ENCODE measurements at regions not wholly inside any gene's neighbourhood (a gene's known extent, or its start where the extent isn't known, plus 50 kb on each side); places are given as distances from the start of the nearest gene placed in this dataset.

GRCh38 chr16:86356804-86357203 is 153.5 kb upstream of the FOXF1 start:
- H3K4me1 ChIP-seq: no peaks in the 10 kb centered on the region
- 60% methylated on average over 4 of the region's 7 CpGs for WGBS (ENCODE audit: insufficient coverage, low coverage, low lambda C conversion rate, missing lambda C conversion rate)
- H3K36me3 ChIP-seq: no peaks in the 10 kb centered on the region
- intact Hi-C loops (cut with DNase I): no loop called here
- no peak for TF ChIP-seq POLR2A (IDR thresholded peaks at IDR 0.05)
- H3K9me3 ChIP-seq: no peaks in the 10 kb centered on the region
- DNase-seq: no peak
- no peak overlapping the region for H3K4me3 ChIP-seq
- no peak overlapping the region for H3K27ac ChIP-seq
- ATAC-seq: no peak
- peaks cover 0 to 6% of the 10 kb centered on the region in 2 donors for H3K27me3 ChIP-seq

GRCh38 chr16:86357303-86357702 is 153.0 kb upstream of the FOXF1 start:
- H3K27ac ChIP-seq: no peak overlapping the region
- H3K36me3 ChIP-seq: no peaks in the 10 kb centered on the region
- H3K4me3 ChIP-seq: no peak overlapping the region
- TF ChIP-seq CTCF (IDR thresholded peaks at IDR 0.05) (no peak), POLR2A (IDR thresholded peaks at IDR 0.05) (no peak)
- intact Hi-C loops (cut with DNase I): no loop called here
- DNase-seq (no peak), ATAC-seq (no peak)
- H3K9me3 ChIP-seq: no peaks in the 10 kb centered on the region
- H3K4me1 ChIP-seq: no peaks in the 10 kb centered on the region
- peaks cover 0 to 6% of the 10 kb centered on the region in 2 donors for H3K27me3 ChIP-seq
- WGBS (ENCODE audit: insufficient coverage, low coverage, low lambda C conversion rate, missing lambda C conversion rate): 73% methylated on average over 5 of the region's 6 CpGs

- 0% methylated on average over 2 of the region's 8 CpGs for WGBS (ENCODE audit: insufficient coverage, low coverage, low lambda C conversion rate, missing lambda C conversion rate)
- intact Hi-C loops (cut with DNase I): no loop called here
- no peak for DNase-seq
Measured at GRCh38 chr16:86357950-86358349, 152.4 kb upstream of the FOXF1 start.

GRCh38 chr16:86359571-86359970 is 150.8 kb upstream of the FOXF1 start:
- no peak for DNase-seq

More at GRCh38 chr16:86357950-86358349, 152.4 kb upstream of the FOXF1 start:
- H3K9me3 ChIP-seq: no peaks in the 10 kb centered on the region
- no peak for ATAC-seq
- no peaks in the 10 kb centered on the region for H3K36me3 ChIP-seq
- no peak overlapping the region for H3K4me3 ChIP-seq
- H3K27me3 ChIP-seq: peaks cover 0 to 6% of the 10 kb centered on the region in 2 donors
- no peaks in the 10 kb centered on the region for H3K4me1 ChIP-seq
- no peak overlapping the region for H3K27ac ChIP-seq
- TF ChIP-seq CTCF (IDR thresholded peaks at IDR 0.05) (no peak), POLR2A (IDR thresholded peaks at IDR 0.05) (no peak)

More at GRCh38 chr16:86359571-86359970, 150.8 kb upstream of the FOXF1 start:
- 42% methylated on average over 4 of the region's 5 CpGs for WGBS (ENCODE audit: insufficient coverage, low coverage, low lambda C conversion rate, missing lambda C conversion rate)
- Histone ChIP-seq H3K9me3 (no peaks in the 10 kb centered on the region), H3K27me3 (peaks cover 0 to 6% of the 10 kb centered on the region in 2 donors), H3K27ac (no peak overlapping the region), H3K36me3 (no peaks in the 10 kb centered on the region), H3K4me3 (no peak overlapping the region), H3K4me1 (no peaks in the 10 kb centered on the region)
- ATAC-seq: no peak
- intact Hi-C loops (cut with DNase I): no loop called here
- TF ChIP-seq CTCF (IDR thresholded peaks at IDR 0.05): no peak
- no peak for TF ChIP-seq POLR2A (IDR thresholded peaks at IDR 0.05)
